K562 (cell line): ENCODE measurements at regions not wholly inside any gene's neighbourhood (a gene's known extent, or its start where the extent isn't known, plus 50 kb on each side); places are given as distances from the start of the nearest gene placed in this dataset.
A peak's percentile ranks its signal among the peaks of the same experiment; 100 is the strongest.

Source experiments
- CBX8 ChIP-seq: fragments of 200-600 bp; sonication (generic); IDR thresholded peaks from 2 replicates; pipeline ENCODE4 v1.6.1; 2012; ENCODE audit warnings: borderline replicate concordance, mixed run types, low read depth, mild to moderate bottlenecking, moderate library complexity, mixed read lengths, low read length, control low read depth, inconsistent platforms; ENCODE audit not compliant: poor library complexity, severe bottlenecking; ENCODE audit errors: extremely low read depth
- CHD7 ChIP-seq: fragments of 200-600 bp; sonication (generic); IDR thresholded peaks from one replicate; pipeline ENCODE4 v1.6.1; 2012; ENCODE audit warnings: mild to moderate bottlenecking, low read depth, low read length, inconsistent platforms
- HNRNPH1 ChIP-seq: fragments of 200-400 bp; formaldehyde crosslinking; optimal IDR thresholded peaks from 2 replicates; pipeline ENCODE3; 2017; ENCODE audit warnings: low read depth, mild to moderate bottlenecking, low read length, moderate library complexity
- KLF16 ChIP-seq: IDR thresholded peaks from 2 replicates; pipeline ENCODE4 v1.6.1; 2016; ENCODE audit warnings: antibody characterized with exemption
- KLF6 ChIP-seq: fragments of 250-450 bp; sonication (Bioruptor Pico); IDR thresholded peaks from 2 replicates; pipeline ENCODE4 v1.4.0; 2020; ENCODE audit warnings: mild to moderate bottlenecking, moderate library complexity, borderline replicate concordance
- NR3C1 ChIP-seq: sonication (generic); formaldehyde crosslinking; IDR thresholded peaks from 2 replicates; pipeline ENCODE4 v1.8.1; 2022; ENCODE audit warnings: missing genetic modification reagents
- POLR2H ChIP-seq: IDR thresholded peaks from 2 replicates; pipeline ENCODE4 v1.6.1; 2016; ENCODE audit warnings: missing genetic modification characterization, low read depth, mild to moderate bottlenecking, control low read depth, missing compliant biosample characterization, moderate library complexity
- RAD51 ChIP-seq: fragments of 450-650 bp; IDR thresholded peaks from 2 replicates; pipeline ENCODE4 v1.7.1; 2016; ENCODE audit warnings: low read depth, mild to moderate bottlenecking, borderline replicate concordance
- SNAPC5 ChIP-seq: fragments of 250-450 bp; sonication (Bioruptor Pico); IDR thresholded peaks from 2 replicates; pipeline ENCODE4 v1.8.0; 2021; ENCODE audit warnings: moderate library complexity, mild to moderate bottlenecking, inconsistent platforms
- ZNF212 ChIP-seq: fragments of 450-650 bp; formaldehyde crosslinking; IDR thresholded peaks from 2 replicates; pipeline ENCODE4 v1.4.0; 2020; ENCODE audit warnings: mild to moderate bottlenecking
- ZNF354B ChIP-seq: fragments of 250-450 bp; sonication (Bioruptor Pico); IDR thresholded peaks from 2 replicates; pipeline ENCODE4 v1.4.0; 2020
- ZNF449 ChIP-seq: fragments of 250-450 bp; sonication (Bioruptor Pico); IDR thresholded peaks from 2 replicates; pipeline ENCODE4 v1.8.0; 2022; ENCODE audit warnings: moderate library complexity, mild to moderate bottlenecking, inconsistent platforms
- TF ChIP-seq, protein P1 (sequence below): sonication (generic); formaldehyde crosslinking; IDR thresholded peaks from 2 replicates; pipeline ENCODE4 v1.8.1; 2023; ENCODE audit warnings: mild to moderate bottlenecking, missing genetic modification reagents

DNA sequence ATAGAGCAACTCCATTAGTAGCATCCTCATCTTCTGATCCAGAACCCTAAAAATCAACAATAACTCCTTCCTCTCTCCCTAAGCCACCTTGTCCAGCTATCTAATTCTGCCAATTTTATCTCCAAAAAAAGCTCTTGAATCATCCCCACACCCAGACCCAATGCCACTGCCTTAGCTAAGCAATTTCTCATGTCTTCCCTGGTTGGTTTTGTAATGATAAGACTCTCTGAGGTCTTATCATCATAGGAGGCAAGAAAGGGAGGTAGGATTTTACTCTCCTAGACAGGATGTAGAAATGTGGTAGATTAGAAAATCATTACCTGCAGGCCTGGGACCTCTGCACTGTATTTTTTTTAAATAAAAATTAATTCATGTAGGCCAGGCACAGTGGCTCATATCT, 283.5 kb upstream of the NEBL start (continued):
- TF ChIP-seq NR3C1 = no peak
- TF ChIP-seq, protein P1, sequence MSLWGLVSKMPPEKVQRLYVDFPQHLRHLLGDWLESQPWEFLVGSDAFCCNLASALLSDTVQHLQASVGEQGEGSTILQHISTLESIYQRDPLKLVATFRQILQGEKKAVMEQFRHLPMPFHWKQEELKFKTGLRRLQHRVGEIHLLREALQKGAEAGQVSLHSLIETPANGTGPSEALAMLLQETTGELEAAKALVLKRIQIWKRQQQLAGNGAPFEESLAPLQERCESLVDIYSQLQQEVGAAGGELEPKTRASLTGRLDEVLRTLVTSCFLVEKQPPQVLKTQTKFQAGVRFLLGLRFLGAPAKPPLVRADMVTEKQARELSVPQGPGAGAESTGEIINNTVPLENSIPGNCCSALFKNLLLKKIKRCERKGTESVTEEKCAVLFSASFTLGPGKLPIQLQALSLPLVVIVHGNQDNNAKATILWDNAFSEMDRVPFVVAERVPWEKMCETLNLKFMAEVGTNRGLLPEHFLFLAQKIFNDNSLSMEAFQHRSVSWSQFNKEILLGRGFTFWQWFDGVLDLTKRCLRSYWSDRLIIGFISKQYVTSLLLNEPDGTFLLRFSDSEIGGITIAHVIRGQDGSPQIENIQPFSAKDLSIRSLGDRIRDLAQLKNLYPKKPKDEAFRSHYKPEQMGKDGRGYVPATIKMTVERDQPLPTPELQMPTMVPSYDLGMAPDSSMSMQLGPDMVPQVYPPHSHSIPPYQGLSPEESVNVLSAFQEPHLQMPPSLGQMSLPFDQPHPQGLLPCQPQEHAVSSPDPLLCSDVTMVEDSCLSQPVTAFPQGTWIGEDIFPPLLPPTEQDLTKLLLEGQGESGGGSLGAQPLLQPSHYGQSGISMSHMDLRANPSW (CRISPR knock-in tag) = no peak
- TF ChIP-seq RAD51 = no peak
- no peak for TF ChIP-seq CBX8
- peak; percentile 78; the same call in 1 of the 2 replicates for TF ChIP-seq KLF16
- no peak for TF ChIP-seq CHD7
- TF ChIP-seq ZNF449 (CRISPR knock-in tag) = no peak
- no peak for TF ChIP-seq ZNF212 (CRISPR knock-in tag)
- no peak for TF ChIP-seq ZNF354B (CRISPR knock-in tag)
- no peak for TF ChIP-seq POLR2H (tag)
- no peak for TF ChIP-seq KLF6 (CRISPR knock-in tag)
- TF ChIP-seq HNRNPH1 = no peak
- no peak for TF ChIP-seq SNAPC5 (CRISPR knock-in tag)
